Activated gamma-delta T cell treated with anti-CD3 and anti-CD28 coated beads, Interleukin-2, amount 50 U/mL, for 16 hours (primary cell): ENCODE measurements at regions not wholly inside any gene's neighbourhood (a gene's known extent, or its start where the extent isn't known, plus 50 kb on each side); places are given as distances from the start of the nearest gene placed in this dataset.

ENCODE experiments used
- DNase-seq: peaks from one replicate; pipeline ENCODE4 v3.0.0-alpha.2; 2020; ENCODE audit warnings: low read depth

DNA sequence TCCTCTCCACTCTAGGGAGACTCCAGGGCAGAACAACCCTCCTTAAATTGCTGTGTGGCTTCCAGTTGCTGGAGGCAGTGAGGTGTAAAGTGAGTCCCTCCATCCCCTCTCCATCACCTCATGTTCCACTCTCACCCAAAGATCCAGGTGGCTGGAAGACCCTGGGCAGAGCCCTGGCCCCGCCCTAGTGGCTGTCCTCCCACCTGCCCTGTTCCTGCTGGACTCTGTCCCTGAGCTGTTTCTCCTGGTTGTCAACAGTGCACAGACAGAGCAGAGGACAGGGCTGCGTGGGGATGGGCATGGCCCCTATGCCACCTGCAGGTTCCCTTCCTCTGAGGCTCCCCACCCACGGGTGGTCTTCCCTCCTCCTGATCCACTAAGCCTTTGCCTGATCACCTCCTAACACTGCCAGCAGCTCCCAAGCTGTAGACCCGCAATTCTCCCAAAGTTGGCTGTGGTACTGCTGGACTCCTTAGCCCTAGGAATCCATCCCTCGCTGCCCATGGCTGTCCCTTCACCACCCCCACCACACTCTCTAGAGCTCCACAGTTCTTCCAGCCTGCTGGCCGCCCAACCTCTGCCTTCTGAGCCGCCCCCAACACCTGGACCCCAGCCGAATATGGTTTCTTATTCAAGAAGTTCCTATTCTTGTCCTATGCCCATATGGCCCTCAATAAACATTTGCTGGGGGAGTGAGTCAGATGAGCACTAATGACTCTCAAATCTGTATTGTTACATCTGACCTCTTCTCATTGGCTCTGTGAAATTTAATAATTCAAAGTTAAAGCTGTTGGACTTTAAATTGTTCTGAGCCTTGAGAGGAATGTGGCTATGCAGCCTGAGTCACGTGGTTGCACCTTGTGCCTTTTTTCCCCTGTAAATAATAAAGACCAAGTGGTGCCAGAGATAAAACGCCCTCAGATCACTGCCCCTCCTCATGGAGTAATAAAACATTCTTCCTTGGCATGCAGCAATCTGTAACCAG, 260.0 kb upstream of the HS6ST1 start:
- DNase-seq = no peak

DNA sequence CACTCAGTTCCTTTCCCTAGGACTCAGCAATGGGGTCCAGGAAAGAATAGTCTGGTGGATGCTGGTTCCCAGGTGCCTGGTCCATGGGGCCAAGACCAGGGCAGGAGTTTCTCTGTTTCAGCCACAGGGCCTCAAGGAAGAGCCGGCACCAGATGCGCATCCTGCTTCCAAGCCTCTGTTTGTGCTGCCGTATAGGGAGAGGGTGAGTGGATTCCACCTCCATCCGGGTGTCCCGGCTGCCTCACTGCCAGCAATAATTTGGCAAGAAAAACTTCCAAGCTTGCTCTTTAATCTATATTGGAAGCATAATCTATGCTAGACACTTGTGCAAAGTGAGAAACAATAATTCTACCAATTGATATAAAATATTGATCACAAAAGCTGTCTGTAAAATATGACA, 261.2 kb upstream of the HS6ST1 start:
- DNase-seq = no peak

GRCh38 chr2:128580988-128581848, 262.6 kb upstream of the HS6ST1 start:
- no peak for DNase-seq

GRCh38 chr2:128581849-128582244, 263.2 kb upstream of the HS6ST1 start:
- DNase-seq = no peak

- no peak for DNase-seq
Observed at GRCh38 chr2:128584296-128584890, 265.7 kb upstream of the HS6ST1 start.

DNA sequence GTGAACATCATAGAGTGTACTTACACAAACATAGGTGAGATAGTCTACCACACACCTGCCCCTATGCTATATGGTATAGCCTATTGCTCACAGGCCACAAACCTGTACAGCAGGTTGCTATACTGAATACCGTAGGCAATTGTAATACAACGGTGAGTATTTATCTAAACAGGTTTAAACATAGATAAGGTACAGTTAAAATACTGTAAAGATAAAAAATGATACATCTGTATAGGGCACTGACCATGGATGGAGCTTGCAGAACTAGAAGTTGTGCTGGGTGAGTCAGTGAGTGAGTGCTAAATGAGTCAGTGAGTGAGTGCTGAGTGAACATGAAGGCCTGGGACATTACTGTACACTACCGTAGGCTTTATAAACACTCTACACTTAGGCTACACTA, 267.0 kb upstream of the HS6ST1 start:
- no peak for DNase-seq

GRCh38 chr2:128589681-128590080, 271.0 kb upstream of the HS6ST1 start:
- DNase-seq = no peak

DNA sequence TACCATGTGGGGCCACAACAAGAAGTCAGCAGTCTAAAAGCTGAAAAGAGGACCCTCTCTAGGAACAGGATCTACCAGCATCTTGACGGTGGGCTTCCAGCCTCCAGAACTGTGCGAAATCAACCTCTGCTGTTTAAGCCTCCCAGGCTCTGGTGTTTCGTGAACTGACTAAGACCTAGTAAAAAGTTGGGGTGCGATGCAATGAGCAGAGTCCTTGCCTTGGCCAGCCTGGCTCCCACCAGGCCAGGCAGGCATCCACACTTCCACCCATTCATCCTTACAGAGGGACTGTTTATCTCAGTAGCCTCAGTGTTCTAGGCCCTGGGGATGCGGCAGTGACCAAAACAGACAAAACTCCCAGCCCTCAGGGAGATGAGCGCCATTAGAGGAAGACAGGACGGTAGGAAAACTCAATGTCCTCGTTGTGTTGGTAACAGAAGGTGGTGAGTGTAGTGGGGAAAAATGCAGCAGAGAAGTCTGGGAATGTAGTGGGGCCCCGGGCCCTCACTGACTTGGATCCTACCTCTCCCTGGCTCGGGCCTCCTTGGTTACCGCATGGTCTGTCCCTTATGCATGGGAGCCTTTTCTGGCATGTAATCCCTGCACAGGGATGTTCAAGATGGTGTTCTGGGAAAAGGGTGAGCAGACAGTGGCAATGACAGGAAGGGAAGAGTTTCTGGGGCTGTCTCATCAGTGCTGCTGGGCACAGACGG, 271.8 kb upstream of the HS6ST1 start:
- DNase-seq = no peak

DNA sequence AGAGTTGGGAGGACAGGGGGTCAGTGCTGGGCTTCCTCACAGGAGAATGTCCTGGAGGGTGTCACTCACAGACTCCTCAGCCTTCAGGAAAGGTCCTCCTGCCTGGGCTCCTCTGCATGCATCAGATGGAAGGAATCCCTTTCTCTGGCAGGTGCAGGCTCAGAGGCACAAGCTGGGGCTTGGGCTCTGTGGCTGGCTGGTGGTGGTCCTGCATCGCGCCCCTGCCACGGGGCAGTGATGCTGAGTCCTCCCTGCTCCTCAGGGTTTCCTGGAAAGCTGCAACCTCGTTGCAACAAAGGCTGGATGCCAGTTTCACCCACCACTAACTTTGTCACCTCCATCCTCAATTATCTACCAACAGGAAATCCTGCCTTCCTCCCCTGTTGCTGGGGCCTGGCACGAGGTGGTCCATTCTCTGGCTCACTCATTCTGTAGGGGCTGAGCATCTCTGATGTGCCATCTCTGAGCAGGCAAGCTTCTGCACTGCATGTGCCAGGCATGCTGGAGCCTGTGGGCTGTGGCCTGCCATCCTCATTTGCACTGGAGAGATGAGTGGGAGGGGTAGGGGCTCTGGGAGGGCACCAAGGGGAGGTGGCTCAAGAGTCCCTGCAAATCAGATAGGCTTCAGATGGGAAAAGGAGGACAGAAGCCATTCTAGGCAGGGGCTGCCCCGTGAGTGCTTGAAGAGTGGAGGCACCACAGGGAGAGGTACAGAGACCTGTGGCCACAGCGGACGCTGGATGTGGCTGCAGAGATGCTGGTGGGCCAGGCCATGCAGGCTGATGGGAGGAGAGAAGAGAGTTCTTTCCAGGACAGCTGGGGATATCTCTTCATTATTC, 272.6 kb upstream of the HS6ST1 start:
- no peak for DNase-seq

- no peak for DNase-seq
Observed at GRCh38 chr2:128591861-128592822, 273.5 kb upstream of the HS6ST1 start.

DNA sequence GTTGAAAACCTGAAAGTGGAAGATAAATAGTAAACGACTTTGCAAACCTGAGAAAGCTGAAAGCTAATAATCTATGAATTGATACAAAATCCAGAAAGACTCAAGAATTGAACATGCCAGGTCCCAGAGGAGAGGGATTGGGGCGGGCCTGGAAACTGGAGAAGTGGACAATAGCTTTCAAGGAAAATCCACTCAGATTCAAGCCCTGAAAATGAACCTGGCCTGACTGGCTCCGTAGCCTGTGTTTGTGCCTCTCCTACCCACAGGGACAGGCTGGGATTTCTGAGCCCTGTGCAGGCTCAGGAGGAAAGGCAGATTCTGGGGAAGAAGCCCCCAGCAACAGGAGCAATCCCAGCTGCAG, 274.8 kb upstream of the HS6ST1 start:
- DNase-seq = no peak

DNA sequence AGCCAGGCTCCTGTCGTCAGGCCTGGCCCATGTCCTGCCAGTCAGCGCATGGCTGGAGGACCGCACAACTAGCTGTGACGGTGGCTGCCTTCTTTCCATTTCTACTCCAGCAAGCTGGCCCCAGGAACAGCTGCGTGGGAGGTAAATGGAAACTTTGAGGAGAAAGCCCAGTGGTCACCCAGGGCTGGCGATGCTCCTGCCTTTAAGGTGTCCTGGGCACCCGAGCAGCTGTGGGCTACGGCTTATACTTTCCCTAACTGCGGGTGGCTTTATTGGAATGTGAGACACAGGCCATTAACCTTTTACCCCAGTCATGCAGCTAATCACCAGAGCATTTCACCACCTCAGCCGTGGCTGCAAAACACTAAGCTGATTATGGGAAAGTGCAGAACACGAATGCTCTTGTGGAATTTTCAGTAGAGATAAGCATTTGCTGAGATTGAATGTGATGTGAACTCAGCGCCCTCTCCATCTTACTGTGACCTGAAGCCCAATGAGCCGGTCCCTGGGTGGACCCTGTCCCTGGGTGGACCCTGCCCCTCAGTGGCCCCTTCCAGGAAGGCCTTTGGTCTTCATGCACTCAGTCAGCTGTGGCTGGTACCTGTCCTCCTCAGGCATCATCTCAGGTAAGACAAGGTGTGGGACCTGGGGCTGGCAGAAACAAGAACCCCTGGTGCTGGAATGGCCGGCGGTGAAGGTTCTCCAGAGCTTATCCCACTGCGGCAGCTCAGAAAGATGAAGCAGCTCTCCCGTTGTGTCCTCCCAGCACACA, 275.4 kb upstream of the HS6ST1 start:
- no peak for DNase-seq

DNA sequence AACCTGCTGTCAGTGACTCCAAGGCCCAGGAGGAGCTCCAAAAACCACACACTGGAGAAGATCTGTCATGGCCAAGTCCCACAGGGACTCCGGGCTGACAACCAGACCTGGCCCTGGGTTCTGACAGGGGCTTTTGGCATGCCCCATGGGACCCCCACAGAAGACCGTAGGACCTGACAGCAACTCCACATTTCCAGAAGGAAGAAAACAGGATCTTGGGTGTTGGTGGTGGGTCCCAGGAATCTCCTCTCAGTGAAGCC, 275.9 kb upstream of the HS6ST1 start:
- DNase-seq = no peak

DNA sequence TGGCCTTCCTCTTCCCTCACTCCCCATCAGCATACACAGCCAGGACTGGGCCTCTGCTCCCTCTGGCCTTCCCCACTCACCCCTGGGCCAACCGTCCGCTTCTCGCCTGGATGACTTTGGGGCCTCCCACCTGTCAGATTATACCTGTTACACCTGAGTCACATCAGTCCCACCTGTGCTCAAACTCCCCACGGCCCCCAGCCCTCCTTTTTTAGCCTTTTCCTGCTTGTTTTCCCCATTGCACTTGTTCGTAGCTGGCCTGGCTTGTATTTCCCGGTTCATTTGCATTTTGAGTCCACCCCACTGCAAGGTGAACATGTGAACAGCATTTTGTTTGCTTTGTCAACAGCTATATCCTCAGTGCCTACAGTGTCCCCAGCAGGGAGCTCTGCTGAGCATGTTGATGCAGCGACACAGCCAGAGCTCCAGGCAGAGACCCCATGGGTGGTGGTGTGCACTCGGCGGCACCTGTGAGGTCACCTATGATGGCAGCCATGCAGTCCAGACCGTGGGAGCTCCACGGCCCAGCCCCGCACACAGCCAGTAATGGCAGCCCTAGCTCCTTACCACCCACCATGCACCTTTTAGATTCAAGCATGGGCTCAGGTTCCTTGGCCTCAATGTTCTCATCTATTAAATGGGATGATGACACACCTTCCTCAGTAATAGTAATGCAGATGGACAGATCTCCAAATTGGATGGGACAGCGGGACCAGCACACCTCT, 276.4 kb upstream of the HS6ST1 start:
- DNase-seq = no peak

DNA sequence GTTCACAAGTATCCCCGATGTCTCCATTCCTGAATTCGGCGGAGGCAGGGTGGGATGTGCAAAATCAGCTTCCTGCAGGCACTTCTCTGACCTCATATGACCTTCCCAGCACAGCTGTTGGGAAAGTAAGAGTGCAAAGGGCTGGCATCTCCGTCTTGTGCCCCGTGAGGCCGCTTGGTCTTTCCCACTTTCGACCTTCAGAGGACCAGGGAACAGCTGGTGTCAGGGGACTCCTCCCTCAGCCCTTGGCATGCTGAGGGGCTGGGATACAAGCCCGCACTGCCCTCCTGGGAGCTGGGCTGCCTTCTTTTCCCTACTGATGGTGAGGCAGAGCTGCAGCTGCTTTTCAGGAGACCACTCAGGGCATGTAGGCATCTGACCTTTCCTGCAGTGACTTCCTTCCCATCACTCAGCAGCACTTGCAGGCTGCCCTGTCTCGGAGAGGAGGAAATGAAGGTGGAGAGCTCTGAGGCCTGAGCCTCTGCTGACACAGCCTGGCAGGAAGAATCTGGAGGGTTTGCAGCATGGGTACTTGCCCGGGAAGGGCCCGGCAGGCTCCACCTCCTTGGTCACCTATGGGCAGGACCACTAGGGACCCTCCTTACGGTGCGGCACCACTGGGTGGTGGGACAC, 277.2 kb upstream of the HS6ST1 start:
- DNase-seq = no peak

- no peak for DNase-seq
Observed at GRCh38 chr2:128596396-128597120, 277.9 kb upstream of the HS6ST1 start.

- DNase-seq = no peak
Observed at GRCh38 chr2:128597121-128597762, 278.6 kb upstream of the HS6ST1 start.
